ENCODE measurements at regions not wholly inside any gene's neighbourhood (a gene's known extent, or its start where the extent isn't known, plus 50 kb on each side); places are given as distances from the start of the nearest gene placed in this dataset.

GRCh38 chr6:159483259-159483658 lies 209.8 kb downstream of the SOD2 start:
- TF ChIP-seq TRIM28 (IDR thresholded peaks at IDR 0.05; ENCODE audit: borderline replicate concordance, low read length) (no peak), ZNF274 (IDR thresholded peaks at IDR 0.05; ENCODE audit: low read length) (no peak), ZNF274 (tag by site-specific recombination; IDR thresholded peaks at IDR 0.05; ENCODE audit: borderline replicate concordance) (no peak), ZNF610 (tag by site-specific recombination; IDR thresholded peaks at IDR 0.05; ENCODE audit: borderline replicate concordance) (no peak), ZNF292 (tag by site-specific recombination; IDR thresholded peaks at IDR 0.05; ENCODE audit: borderline replicate concordance, low read depth) (no peak), ZNF133 (tag by site-specific recombination; IDR thresholded peaks at IDR 0.05) (no peak)
- TF ChIP-seq, protein P1, sequence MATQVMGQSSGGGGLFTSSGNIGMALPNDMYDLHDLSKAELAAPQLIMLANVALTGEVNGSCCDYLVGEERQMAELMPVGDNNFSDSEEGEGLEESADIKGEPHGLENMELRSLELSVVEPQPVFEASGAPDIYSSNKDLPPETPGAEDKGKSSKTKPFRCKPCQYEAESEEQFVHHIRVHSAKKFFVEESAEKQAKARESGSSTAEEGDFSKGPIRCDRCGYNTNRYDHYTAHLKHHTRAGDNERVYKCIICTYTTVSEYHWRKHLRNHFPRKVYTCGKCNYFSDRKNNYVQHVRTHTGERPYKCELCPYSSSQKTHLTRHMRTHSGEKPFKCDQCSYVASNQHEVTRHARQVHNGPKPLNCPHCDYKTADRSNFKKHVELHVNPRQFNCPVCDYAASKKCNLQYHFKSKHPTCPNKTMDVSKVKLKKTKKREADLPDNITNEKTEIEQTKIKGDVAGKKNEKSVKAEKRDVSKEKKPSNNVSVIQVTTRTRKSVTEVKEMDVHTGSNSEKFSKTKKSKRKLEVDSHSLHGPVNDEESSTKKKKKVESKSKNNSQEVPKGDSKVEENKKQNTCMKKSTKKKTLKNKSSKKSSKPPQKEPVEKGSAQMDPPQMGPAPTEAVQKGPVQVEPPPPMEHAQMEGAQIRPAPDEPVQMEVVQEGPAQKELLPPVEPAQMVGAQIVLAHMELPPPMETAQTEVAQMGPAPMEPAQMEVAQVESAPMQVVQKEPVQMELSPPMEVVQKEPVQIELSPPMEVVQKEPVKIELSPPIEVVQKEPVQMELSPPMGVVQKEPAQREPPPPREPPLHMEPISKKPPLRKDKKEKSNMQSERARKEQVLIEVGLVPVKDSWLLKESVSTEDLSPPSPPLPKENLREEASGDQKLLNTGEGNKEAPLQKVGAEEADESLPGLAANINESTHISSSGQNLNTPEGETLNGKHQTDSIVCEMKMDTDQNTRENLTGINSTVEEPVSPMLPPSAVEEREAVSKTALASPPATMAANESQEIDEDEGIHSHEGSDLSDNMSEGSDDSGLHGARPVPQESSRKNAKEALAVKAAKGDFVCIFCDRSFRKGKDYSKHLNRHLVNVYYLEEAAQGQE (tag by site-specific recombination; IDR thresholded peaks at IDR 0.05) = no peak

Data from HEK293 (cell line).